ENCODE measurements at regions not wholly inside any gene's neighbourhood (a gene's known extent, or its start where the extent isn't known, plus 50 kb on each side); places are given as distances from the start of the nearest gene placed in this dataset.
"Not testable (repeated sequence)": the region's sequence is repeated elsewhere in the genome, so short reads cannot be mapped to it uniquely, and the experiment has no call there.

- no peak for DNase-seq
Observed at GRCh38 chr10:6977398-6978186, 397.5 kb upstream of the PRKCQ start.

- peak; percentile 4 for DNase-seq
Observed at GRCh38 chr10:6973899-6974298, 393.8 kb upstream of the PRKCQ start.

DNA sequence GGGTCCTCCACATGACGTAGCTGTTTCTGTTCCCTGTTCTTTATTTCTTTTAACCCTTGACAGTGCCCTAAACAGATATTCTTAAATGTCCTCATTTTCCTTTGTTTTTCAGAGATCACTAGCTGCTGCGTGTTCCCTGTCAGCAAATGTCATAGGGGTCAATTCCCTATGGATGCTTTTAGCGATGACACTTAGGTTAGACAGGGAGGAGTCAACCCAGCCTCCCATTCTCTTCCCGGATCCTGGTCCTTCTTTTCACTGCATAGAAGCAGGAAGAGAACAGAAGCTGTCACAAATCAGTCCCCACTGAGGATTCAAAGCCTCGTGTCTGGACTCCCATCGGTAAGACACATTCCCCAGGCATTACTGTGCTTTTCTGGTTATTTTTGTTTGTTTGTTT lies 392.1 kb upstream of the PRKCQ start:
- no peak for DNase-seq

DNA sequence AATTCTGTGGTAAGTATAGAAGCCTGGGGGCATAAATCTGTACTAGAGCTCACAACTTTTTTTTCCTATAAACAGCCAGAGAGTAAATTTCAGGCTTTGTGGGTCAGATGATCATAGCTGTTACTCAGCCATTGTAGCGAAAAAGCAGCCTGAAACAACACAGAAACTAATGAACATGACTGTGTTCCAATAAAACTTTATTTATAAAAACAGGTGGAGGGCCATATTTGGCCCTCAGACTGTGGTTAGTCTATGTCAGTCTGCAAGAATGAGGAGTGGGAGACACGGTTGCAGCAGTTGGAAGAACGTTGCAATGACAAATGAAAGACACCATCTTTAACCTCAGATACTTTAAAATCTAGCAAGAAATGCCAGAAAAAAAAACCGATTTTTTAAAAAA lies 389.6 kb upstream of the PRKCQ start:
- DNase-seq, result no peak

DNA sequence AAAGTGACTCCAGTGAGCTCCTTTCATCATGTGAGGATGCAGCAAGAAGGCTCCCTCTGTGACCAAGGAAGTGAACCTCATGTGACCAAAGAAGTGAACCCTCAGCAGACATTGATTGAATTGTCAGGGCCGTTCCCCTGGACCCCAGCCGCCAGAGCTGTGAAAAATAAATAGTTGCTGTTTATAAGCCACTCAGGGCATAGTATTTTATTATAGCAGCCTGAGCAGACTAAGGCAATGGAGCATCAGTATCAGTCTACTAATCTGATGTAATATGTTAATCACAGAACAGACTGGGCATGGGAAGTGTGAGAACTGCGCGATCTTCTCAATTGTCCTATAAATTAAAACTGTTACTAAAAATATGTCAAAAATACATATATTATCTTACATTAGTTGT lies 384.5 kb upstream of the PRKCQ start:
- no peak for DNase-seq

DNA sequence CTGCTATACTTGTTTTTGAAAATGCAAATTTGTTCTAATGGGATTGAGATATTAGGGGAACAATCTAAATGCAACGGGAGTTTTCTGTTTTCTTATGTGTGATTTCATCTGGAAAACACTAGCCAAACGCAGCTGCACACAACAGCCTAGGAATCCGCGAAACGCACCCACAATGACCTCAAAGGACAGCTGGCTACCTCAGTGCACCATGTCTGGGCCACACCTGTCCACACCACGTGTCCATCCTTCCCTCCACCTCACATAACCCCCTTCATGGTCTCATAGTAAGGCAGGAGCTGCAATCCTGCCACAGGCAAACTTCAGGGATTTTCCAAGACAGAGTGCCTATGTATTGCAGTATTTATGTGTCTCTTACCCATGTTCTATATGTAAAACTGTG lies 382.5 kb upstream of the PRKCQ start:
- no peak for DNase-seq

GRCh38 chr10:6958711-6959110 lies 378.6 kb upstream of the PRKCQ start:
- no peak for DNase-seq

DNA sequence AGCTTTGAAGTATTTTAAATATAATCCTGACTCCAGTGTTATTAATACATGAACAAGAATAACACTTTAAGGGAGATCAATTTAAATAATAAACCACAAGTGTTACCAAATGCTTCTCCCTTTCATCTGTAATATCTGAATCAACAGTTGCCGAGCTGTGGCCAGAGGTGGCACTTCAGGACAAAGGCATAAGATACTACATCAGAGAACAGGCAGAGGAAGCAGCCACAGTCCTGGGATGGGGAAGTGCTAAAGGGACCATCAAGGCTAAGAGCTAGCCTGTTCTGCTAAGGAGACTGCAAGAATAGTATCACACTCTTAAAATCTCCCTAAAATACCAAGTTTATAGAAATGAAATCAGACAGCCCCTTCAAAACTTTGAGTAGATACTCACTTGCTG lies 378.2 kb upstream of the PRKCQ start:
- no peak for DNase-seq

DNA sequence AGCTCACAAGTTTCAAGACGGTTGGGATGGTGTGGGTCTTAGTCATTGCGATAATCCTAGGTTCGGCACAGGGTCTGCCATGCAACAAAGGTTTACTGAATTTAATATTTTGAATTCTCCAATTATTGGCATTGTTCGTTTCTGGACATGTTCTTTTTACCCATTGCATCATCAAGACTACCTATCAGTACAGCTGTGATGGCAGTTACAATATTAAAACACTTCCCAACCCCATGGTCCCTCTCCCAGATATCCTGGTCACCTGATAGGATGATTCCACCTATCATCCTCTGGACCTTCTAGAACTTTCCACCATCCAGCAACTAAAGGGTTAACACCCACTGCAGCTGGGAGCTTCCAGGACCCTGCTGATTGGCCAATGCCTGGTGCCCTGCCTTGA lies 377.8 kb upstream of the PRKCQ start:
- DNase-seq, result no peak

DNA sequence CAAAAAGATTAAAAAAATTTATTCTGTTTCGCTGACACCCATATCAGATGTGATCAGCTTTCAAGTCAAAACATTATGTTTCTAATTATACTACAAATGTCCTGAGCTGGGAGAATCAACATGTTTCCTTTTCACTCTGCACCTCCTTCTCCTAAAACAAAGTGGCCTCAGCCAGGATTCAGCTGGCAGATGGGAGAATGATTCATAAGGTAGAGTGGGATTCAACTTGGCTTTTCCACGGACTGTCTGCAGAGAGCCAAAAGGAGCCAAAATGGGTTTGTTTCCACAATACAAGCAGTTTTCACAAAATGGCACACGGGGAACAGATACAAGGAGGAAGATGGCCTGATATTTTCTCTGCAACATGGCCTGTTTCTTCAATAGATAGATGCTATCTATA lies 376.5 kb upstream of the PRKCQ start:
- no peak for DNase-seq

DNA sequence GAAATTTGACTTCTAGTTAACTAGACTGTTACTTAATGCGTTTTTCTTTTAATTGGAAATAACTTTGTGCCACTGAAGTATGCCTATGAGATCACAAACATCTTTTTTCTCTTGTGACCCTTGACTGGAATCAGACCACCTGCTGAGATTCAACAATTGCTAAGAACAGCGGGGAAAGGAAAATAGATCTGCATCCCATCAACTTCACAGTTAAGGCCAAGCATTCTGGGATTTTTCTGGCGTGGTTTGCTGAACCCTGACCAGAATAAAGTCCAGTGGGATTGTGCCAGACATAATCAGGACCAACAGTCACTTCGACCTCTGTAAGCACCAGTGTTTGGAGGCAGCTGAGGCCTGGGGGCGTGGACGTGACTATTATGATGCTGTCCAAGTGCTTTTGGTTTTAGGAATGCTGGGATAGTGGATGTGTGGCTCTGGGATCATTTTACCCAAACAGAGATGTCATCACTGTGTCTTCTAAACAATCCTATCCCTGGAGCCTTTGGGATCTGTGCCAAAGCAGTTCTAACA lies 373.3 kb upstream of the PRKCQ start:
- no peak for DNase-seq

DNA sequence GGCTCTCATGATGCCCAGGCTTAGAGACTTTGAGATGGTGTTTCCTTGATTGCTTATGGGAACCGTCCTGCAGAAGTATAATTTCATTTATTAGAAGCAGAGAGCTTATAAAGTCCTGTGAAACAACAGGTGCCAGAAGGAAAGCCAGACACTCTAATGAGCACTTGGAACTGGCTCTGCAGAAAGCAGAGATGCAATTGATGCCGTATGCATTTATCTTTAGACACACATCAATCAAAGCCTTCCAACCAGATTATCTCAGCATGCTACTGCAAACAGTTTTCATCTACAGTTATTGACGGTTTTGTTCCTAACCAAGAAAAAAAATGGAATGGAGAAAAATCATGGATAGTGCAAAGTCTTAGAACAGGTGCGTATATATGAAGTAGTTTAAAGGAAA lies 371.7 kb upstream of the PRKCQ start:
- no peak for DNase-seq

- no peak for DNase-seq
Observed at GRCh38 chr10:6950133-6950532, 370.1 kb upstream of the PRKCQ start.

DNA sequence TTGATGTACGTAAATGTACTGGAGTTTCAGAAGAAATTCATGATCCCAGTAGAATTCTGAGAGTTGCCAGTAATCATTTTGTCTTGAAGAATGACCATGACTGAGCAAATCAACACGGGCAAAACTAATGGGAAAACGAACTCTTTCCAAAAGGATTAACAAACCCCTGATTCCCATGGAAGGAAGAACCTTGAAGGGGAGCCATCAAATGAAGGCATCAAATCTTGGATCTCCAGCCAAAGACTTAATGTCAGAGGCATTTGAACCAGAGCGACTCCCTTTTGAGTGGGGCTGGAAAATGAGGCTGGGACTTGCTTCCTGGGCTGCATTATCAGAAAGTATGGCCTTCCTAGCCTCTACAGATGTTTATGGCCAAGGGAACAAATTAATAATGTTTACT lies 364.4 kb upstream of the PRKCQ start:
- no peak for DNase-seq

DNA sequence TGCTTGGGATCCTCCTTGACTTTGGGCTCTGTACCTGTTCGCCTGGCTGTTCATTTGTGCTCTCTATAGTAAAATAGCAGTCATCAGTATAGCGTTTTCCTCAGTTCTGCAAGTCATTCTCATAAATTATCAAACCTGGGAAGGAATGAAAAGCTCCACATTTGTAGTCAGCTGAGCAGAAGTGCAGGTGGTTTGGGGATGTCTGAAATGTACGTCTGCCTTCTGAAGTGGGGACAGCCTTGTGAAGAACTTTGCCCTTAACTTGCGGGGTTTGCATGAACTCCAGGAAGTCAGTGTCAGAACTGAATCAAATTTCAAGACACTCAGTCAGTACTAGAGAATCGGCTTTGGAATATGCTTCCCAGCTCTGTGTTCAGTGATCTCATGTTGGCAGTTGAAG lies 358.3 kb upstream of the PRKCQ start:
- DNase-seq, result no peak

GRCh38 chr10:6936931-6937330 lies 356.9 kb upstream of the PRKCQ start:
- no peak for DNase-seq

DNA sequence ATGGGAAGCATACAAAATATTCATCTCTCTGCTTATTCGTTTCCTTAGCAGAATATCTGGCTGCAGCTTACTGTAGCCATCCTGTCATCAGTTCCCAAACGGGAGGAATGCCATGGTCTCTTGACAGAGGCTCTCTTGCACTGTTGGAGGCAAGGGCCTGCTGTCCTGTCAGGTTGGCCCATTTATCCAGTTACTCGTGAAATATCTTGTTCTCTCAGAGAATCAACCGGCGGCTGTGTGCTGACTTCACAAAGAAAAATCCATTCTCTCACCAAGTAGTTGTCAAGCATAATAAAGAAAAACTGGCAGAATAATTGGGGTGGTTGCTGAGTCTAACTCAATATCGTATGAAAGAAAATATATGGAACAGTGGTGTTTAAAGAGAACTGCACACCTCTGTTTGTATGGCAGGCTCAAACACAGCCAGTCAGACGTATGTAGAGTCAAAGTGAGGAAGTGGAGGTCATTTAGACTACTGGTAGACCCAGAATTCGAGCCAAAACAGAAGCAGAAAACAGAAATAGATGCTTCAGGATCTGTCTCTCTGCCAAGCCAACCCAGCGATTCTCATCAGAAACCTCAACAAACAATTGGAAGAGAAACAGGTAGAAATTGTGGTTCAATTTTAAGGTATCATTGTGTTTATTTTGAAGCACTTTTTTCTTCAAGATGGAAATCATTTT lies 349.2 kb upstream of the PRKCQ start:
- DNase-seq, result no peak

DNA sequence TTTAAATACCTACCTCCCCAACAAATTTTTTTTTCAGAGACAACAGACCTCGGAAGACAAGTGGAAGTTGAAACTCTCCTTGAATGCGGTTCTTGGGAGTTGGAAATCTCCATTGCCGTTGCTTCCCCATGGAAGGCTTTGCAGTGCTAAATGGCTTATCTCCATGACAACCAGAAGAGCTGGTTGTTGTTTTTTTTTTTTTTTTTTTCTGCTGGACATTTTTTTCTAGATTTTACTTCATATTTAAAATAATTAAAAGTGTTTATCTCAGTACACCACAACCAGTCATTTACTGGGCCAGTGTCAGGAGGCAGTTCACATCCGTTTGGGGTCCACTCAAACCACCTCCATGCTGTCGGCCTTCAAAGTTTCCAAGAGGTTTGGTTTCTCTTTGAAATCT lies 348.5 kb upstream of the PRKCQ start:
- DNase-seq, result no peak

DNA sequence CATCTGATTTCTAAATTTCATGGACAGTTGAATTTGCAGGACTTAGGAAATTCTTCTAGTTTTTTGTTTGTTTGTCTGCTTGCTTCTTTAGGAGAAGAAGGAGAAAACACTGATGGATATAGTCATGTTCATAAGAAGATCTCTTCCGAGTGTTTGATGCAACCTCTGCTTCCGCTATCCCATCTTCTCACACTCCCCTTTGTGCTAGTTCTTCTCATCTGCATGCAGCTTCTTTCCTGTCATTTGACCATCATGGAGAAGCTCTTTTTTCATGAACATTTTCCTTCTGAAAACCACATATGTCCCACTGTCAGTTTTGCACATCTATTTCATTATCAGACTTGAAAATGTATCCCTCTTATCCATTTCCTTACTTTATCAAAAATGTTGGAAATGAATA lies 346.9 kb upstream of the PRKCQ start:
- no peak for DNase-seq

DNA sequence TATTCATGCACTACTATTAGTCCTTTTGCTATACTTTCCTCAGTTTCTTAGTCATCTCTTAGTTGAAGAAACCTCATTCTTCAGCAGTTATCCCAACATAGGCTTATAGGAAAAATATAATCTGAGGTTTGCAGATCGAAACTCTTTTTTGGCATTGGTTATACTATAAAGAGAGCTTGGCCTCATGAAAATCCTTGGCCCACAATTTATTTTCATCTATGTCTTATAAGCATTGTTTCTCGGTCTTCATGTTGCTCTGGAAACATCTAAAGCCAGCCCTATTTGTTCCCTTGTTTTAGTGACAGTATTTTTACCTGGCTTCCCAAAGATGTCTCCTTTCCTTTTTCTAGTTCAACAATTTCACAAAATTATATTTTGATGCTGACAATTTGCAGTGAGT lies 345.1 kb upstream of the PRKCQ start:
- DNase-seq, result no peak

GRCh38 chr10:6924166-6924565 lies 344.1 kb upstream of the PRKCQ start:
- no peak for DNase-seq

DNA sequence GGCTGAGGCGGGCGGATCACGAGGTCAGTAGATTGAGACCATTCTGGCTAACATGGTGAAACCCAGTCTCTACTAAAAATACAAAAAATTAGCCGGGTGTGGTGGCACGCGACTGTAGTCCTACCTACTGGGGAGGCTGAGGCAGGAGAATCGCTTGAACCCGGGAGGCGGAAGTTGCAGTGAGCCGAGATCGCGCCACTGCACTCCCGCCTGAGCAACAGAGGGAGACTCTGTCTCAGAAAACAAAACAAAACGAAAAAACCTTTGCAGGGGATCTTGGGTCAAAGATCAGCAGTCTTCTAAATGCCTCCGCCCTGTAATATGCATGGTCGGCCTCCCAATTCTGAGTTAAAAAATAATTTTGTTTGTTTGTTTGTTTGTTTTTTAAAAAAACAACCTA lies 340.9 kb upstream of the PRKCQ start:
- DNase-seq, result not testable (repeated sequence)

GRCh38 chr10:6920072-6921019 lies 340.3 kb upstream of the PRKCQ start:
- peak; percentile 83 for DNase-seq

Measured in CD4-positive, alpha-beta T cell treated with Interleukin-6 for 4 hours (primary cell).